MV-4-11 (cell line): ENCODE measurements at regions not wholly inside any gene's neighbourhood (a gene's known extent, or its start where the extent isn't known, plus 50 kb on each side); places are given as distances from the start of the nearest gene placed in this dataset.
"Not testable (repeated sequence)": the region's sequence is repeated elsewhere in the genome, so short reads cannot be mapped to it uniquely, and the experiment has no call there.

Source experiments
- DNase-seq: peaks from one replicate; lab custom pipeline; 2025; lab: John Stamatoyannopoulos, UW

DNA sequence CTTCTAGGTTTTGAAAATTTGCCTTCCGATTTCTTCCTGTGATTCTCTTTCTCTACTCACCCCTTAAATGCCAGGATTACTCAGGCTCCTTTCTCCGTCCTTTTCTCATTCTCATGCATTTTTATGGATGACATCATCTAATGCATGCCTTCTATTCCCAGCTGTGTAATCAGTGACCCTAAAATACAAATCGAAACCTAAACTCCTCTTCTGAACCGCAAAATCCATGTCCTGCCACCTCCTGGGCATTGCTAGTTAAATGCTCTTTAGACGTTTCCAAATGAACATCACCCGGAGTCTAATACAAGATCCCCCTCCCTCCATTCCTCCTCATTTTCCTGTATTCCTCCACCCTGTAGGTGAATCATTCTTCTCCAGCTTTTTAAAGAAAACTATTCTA lies 1703.1 kb upstream of the FLRT2 start:
- no peak for DNase-seq

DNA sequence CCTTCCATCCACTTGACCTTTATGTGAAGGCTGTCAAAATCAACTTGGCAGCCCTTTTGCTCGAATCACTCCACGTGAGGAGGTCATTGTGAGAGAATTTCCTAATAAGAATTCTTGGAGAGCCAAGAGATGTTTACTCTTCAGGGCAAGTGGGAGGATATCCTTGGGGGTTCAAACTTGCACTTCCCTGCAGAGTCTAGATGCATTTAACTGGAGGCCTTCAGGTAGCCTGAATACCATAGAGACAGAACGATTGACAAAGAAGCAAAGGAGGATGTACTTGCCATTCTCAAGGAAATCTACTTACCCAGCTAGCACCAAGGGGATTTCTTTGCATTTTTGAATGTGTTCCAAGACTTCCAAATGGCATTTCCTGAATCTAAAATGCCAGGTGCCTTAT lies 1702.6 kb upstream of the FLRT2 start:
- no peak for DNase-seq

GRCh38 chr14:83828406-83828805 lies 1701.5 kb upstream of the FLRT2 start:
- DNase-seq = no peak

DNA sequence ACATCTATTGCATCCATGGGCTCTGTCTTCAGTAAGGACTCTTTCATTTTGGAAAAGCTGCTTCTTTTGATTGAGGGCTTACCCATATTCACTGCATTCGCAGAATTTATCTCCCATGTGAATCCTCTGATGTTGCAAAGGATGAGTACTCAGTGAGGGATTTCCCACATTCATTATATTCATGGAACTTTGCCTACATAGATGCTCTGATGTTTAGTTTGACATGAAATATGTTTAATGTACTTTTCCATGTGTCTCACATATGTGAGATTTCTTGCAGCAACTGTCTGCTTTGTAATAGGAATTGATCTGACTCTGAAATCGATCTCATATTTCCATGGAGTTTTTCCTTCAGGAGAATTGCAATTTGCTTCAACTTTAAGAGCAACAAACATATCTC lies 1699.6 kb upstream of the FLRT2 start:
- no peak for DNase-seq

DNA sequence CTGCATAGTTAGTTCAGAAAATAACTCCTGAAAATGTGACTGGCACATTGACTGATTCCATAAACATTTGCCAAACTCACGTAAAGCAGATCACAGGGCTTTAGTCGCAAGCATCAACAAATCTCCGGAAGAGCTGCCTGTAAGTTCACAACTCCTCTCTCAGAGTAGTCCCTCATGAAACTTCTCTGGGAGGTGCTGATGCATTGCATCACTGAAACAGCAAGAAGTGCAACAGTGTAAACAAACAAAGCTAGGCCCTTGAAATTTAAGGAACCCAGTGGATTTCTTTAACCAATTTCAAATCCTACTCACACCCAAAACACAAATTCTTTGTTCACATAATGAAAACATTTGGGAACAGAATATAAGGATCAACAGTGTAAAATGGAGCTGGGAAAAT lies 1691.7 kb upstream of the FLRT2 start:
- no peak for DNase-seq

- DNase-seq = no peak
These were observed 1687.4 kb upstream of the FLRT2 start for GRCh38 chr14:83842547-83842946.

- peak; percentile 1 for DNase-seq
These were observed 1682.8 kb upstream of the FLRT2 start for GRCh38 chr14:83847102-83847501.

GRCh38 chr14:83850092-83850491 lies 1679.9 kb upstream of the FLRT2 start:
- no peak for DNase-seq

- DNase-seq = no peak
These were observed 1673.6 kb upstream of the FLRT2 start for GRCh38 chr14:83856334-83856733.

- no peak for DNase-seq
These were observed 1669.3 kb upstream of the FLRT2 start for GRCh38 chr14:83860631-83861155.

DNA sequence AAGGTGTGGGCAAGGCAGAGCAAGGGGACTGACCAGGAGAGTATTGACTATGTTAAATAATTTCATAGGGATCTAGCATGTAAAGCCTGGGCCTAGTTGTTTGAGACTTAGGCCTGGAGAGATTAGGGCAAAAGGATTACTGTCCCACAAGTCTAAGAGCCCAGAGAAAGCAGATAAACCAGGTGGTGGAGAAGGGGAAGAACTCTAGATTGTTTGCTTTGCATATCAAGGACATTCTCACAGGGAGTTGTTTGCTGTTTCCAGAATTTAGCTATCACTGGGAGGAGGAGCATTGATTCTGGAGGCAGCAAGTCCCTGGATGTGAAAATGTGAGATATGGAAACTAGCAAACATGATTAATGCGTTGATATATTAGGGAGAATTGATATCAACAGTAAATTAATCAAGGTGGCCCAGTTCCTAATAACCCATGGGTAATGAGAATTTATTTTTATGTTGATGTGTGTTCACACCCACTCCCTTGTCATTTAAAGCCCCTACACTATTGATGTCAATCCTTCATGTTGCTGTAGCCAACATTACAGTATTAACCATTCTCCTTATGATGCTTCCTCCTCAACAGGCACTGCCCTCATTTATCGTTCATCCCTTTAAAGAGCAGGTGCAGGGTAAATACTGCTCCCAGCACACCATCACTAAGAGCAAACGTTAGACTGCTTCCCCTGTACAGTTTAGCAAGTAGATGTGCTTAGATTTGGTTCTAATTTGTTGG lies 1666.7 kb upstream of the FLRT2 start:
- DNase-seq = no peak

GRCh38 chr14:83864106-83864505 lies 1665.8 kb upstream of the FLRT2 start:
- DNase-seq = no peak

- no peak for DNase-seq
These were observed 1662.2 kb upstream of the FLRT2 start for GRCh38 chr14:83867566-83868225.

- no peak for DNase-seq
These were observed 1659.2 kb upstream of the FLRT2 start for GRCh38 chr14:83870546-83871270.

- DNase-seq = no peak
These were observed 1656.3 kb upstream of the FLRT2 start for GRCh38 chr14:83873669-83874068.

DNA sequence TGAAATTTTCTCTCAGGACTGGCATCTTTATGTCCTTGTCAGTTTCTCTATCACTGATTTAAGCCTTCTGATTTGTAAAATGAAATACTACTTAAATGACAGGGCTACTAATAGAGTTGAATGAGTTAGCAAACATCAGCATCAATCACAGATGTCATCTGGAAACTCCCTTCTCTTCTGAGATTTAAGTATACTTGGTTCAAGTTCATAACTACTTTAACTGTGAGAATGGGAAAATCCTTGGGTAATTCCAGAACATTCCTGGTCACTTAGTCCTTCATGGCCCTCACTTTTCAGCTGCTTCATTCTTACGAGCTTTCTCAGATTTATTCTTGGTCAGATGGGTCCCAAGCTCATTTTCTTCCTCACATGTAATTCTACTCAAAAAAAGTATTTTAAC lies 1655.3 kb upstream of the FLRT2 start:
- no peak for DNase-seq

DNA sequence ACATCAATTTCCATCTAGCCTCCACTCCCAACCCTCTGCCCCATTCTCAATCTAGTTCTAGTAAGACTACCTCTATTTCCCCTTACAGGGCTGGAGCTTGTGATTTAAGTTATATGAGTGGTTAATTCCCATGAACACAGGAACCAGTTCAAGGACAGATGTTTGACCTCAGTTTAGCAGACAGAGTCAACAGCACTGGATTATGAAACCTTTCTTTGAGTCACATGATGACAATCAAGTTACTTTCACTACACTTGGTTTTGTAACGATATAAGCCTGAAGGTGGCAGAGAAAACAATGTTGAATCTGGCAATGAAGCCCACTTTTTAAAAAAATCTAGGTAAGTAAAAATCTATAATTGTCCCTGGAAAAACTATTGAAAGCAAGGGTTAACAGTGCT lies 1646.2 kb upstream of the FLRT2 start:
- peak; percentile 0 for DNase-seq

DNA sequence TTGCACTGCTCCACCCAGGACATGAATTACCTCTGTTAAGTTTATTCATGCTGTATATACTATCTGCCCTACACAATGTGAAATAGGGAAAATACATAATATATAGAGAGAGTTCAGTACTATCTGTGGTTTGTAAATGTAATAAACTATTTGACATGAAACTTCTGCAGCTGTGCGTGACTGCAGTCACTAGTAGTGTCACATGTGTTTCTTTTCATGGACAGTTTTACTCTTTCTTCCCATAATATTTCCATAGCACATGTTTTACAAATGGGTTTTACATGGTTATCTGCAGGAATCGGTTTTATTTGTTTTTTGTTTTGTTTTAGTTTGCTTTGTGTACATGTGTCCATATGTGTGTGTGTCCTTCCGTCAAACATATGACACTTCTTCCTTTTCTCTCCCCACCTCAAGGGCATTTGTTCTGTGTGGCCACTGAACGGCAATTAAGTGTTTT lies 1644.1 kb upstream of the FLRT2 start:
- no peak for DNase-seq

GRCh38 chr14:83887866-83888265 lies 1642.1 kb upstream of the FLRT2 start:
- no peak for DNase-seq

GRCh38 chr14:83893447-83893846 lies 1636.5 kb upstream of the FLRT2 start:
- DNase-seq = no peak

- no peak for DNase-seq
These were observed 1635.4 kb upstream of the FLRT2 start for GRCh38 chr14:83894568-83894967.

DNA sequence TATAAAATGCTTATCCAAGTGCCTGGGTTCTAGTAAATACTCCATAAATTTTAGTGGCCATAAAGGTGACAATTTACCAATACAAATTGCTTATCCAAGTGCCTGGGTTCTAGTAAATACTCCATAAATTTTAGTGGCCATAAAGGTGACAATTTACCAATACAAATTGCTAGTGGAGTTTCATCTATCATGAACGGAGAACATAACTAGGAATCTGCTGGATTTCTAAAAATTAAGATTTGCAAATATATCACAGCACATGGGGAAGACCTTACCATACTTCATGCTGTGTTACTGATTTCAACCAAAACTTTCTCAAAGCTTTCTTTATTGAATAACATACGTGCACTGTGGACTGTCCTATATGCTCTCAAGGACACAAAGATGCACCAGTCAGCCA lies 1631.4 kb upstream of the FLRT2 start:
- DNase-seq = not testable (repeated sequence)

GRCh38 chr14:83899706-83900105 lies 1630.2 kb upstream of the FLRT2 start:
- no peak for DNase-seq
